ENCODE measurements at regions not wholly inside any gene's neighbourhood (a gene's known extent, or its start where the extent isn't known, plus 50 kb on each side); places are given as distances from the start of the nearest gene placed in this dataset.

GRCh38 chr1:164006621-164007020, 552.4 kb upstream of the PBX1 start:
- TF ChIP-seq CTCF (IDR thresholded peaks at IDR 0.05) (no peak), POLR2A (IDR thresholded peaks at IDR 0.05) (no peak), POLR2AphosphoS5 (IDR thresholded peaks at IDR 0.05; ENCODE audit: insufficient read depth in 1 of 2, low read depth in 1 of 2) (no peak)
